ENCODE measurements at regions not wholly inside any gene's neighbourhood (a gene's known extent, or its start where the extent isn't known, plus 50 kb on each side); places are given as distances from the start of the nearest gene placed in this dataset.
A peak's percentile ranks its signal among the peaks of the same experiment; 100 is the strongest.

- TF ChIP-seq CTCF (IDR thresholded peaks at IDR 0.05; ENCODE audit: unreplicated experiment) = no peak
- no peak overlapping the region for H3K4me3 Mint-ChIP-seq (ENCODE audit: unreplicated experiment)
- CTCF ChIA-PET = no interaction called here
These were observed 233.2 kb upstream of the KCNIP4 start for GRCh38 chr4:22181736-22182135.

GRCh38 chr4:22179124-22179874 lies 230.7 kb upstream of the KCNIP4 start:
- Mint-ChIP-seq H3K27ac (ENCODE audit: low read depth, unreplicated experiment) (peak overlapping the region; percentile 77), H3K4me3 (ENCODE audit: unreplicated experiment) (no peak overlapping the region), H3K36me3 (ENCODE audit: insufficient read depth, unreplicated experiment) (no peaks in the 10 kb centered on the region)

More at GRCh38 chr4:22181736-22182135, 233.2 kb upstream of the KCNIP4 start:
- Mint-ChIP-seq H3K27ac (ENCODE audit: low read depth, unreplicated experiment) (no peak overlapping the region), H3K36me3 (ENCODE audit: insufficient read depth, unreplicated experiment) (no peaks in the 10 kb centered on the region), H3K27me3 (ENCODE audit: insufficient read depth, unreplicated experiment) (no peaks in the 10 kb centered on the region), H3K4me1 (ENCODE audit: insufficient read depth, unreplicated experiment) (peaks cover 14% of the 10 kb centered on the region), H3K9me3 (ENCODE audit: unreplicated experiment) (peaks cover 13% of the 10 kb centered on the region)
- POLR2A ChIA-PET = no interaction called here
- intact Hi-C loops (cut with micrococcal nuclease) = no loop called here
- BruUV-seq (replicated peaks) = no TSS peak
- no peak for DNase-seq (ENCODE audit: unreplicated experiment)

GRCh38 chr4:22174640-22175039 lies 226.1 kb upstream of the KCNIP4 start:
- ChIA-PET POLR2A (no interaction called here), CTCF (no interaction called here)
- no peak overlapping the region for H3K4me3 Mint-ChIP-seq (ENCODE audit: unreplicated experiment)
- H3K4me1 Mint-ChIP-seq (ENCODE audit: insufficient read depth, unreplicated experiment) = peaks cover 11% of the 10 kb centered on the region
- intact Hi-C loops (cut with micrococcal nuclease) = no loop called here
- H3K27ac Mint-ChIP-seq (ENCODE audit: low read depth, unreplicated experiment) = no peak overlapping the region
- no peak for DNase-seq (ENCODE audit: unreplicated experiment)
- no peak for TF ChIP-seq CTCF (IDR thresholded peaks at IDR 0.05; ENCODE audit: unreplicated experiment)
- no TSS peak for BruUV-seq (replicated peaks)
- no peaks in the 10 kb centered on the region for H3K36me3 Mint-ChIP-seq (ENCODE audit: insufficient read depth, unreplicated experiment)
- H3K9me3 Mint-ChIP-seq (ENCODE audit: unreplicated experiment) = peaks cover 13% of the 10 kb centered on the region
- H3K27me3 Mint-ChIP-seq (ENCODE audit: insufficient read depth, unreplicated experiment) = no peaks in the 10 kb centered on the region

More at GRCh38 chr4:22179124-22179874, 230.7 kb upstream of the KCNIP4 start:
- ChIA-PET CTCF (interaction anchor here (0.6 to 1.1 kb wide), 3 partner anchors 15 to 210 kb away, joined by 3 to 4 read pairs (median 4); no protein-coding TSS in a partner anchor), POLR2A (no interaction called here)
- DNase-seq (ENCODE audit: unreplicated experiment) = peak; percentile 72
- no peaks in the 10 kb centered on the region for H3K27me3 Mint-ChIP-seq (ENCODE audit: insufficient read depth, unreplicated experiment)
- BruUV-seq (replicated peaks) = no TSS peak
- intact Hi-C loops (cut with micrococcal nuclease) = no loop called here
- peaks cover 14% of the 10 kb centered on the region for H3K4me1 Mint-ChIP-seq (ENCODE audit: insufficient read depth, unreplicated experiment)
- no peak for TF ChIP-seq CTCF (IDR thresholded peaks at IDR 0.05; ENCODE audit: unreplicated experiment)
- peaks cover 13% of the 10 kb centered on the region for H3K9me3 Mint-ChIP-seq (ENCODE audit: unreplicated experiment)

GRCh38 chr4:22170353-22170752 lies 221.8 kb upstream of the KCNIP4 start:
- no TSS peak for BruUV-seq (replicated peaks)
- Mint-ChIP-seq H3K4me3 (ENCODE audit: unreplicated experiment) (no peak overlapping the region), H3K27me3 (ENCODE audit: insufficient read depth, unreplicated experiment) (no peaks in the 10 kb centered on the region), H3K4me1 (ENCODE audit: insufficient read depth, unreplicated experiment) (no peaks in the 10 kb centered on the region), H3K27ac (ENCODE audit: low read depth, unreplicated experiment) (no peak overlapping the region), H3K9me3 (ENCODE audit: unreplicated experiment) (no peaks in the 10 kb centered on the region), H3K36me3 (ENCODE audit: insufficient read depth, unreplicated experiment) (no peaks in the 10 kb centered on the region)
- intact Hi-C loops (cut with micrococcal nuclease) = no loop called here
- POLR2A ChIA-PET = no interaction called here
- peak; percentile 62 for DNase-seq (ENCODE audit: unreplicated experiment)
- CTCF ChIA-PET = no interaction called here
- no peak for TF ChIP-seq CTCF (IDR thresholded peaks at IDR 0.05; ENCODE audit: unreplicated experiment)

Measured in MCF 10A (cell line).